ENCODE measurements at regions not wholly inside any gene's neighbourhood (a gene's known extent, or its start where the extent isn't known, plus 50 kb on each side); places are given as distances from the start of the nearest gene placed in this dataset.

- no peaks in the 10 kb centered on the region for H4K20me1 ChIP-seq (ENCODE audit: control insufficient read depth, insufficient read depth)
- in situ Hi-C loops (cut with MboI) (no loop called here), intact Hi-C loops (cut with micrococcal nuclease; ENCODE audit: unreplicated experiment) (no loop called here)
- H3K27me3 ChIP-seq (replicated peaks in 1 of 2; ENCODE audit: control insufficient read depth in 2 of 2, insufficient read depth in 2 of 2, low read length in 1 of 2), result no peaks in the 10 kb centered on the region; a peak in 2 of 4 replicates
- no TSS peak for BruUV-seq (replicated peaks)
- 45% methylated on average over 12 of the region's 12 CpGs for WGBS (ENCODE audit: insufficient coverage, insufficient replicate concordance, low lambda C conversion rate, missing lambda C conversion rate)
- H3K36me3 ChIP-seq (ENCODE audit: control insufficient read depth in 2 of 2, insufficient read depth in 2 of 2, low read length in 1 of 2), result no peaks in the 10 kb centered on the region
- DNase-seq (ENCODE audit: low read depth, low spot score) (no peak), FAIRE-seq (no peak), ATAC-seq (no peak)
- ChIA-PET CTCF (no interaction called here), RAD21 (ENCODE audit: unreplicated experiment) (no interaction called here), POLR2A (no interaction called here), SMC1A (ENCODE audit: uncharacterized antibody, unreplicated experiment) (interaction anchor here (1.1 kb wide), 1 partner anchor 204 kb away, joined by 4 read pairs; no protein-coding TSS in a partner anchor)
- no peaks in the 10 kb centered on the region for H3K9me3 ChIP-seq (replicated peaks; ENCODE audit: control insufficient read depth, insufficient read depth, low read length)
- H2AFZ ChIP-seq (ENCODE audit: control insufficient read depth, low read depth, low read length), result no peak overlapping the region
- no peaks in the 10 kb centered on the region for H3K4me1 ChIP-seq (ENCODE audit: control insufficient read depth, insufficient read depth, low read length)
- no peak overlapping the region for H3K9ac ChIP-seq (ENCODE audit: control insufficient read depth, insufficient read depth, low read length)
- H3K4me2 ChIP-seq (ENCODE audit: control insufficient read depth, insufficient read depth), result no peak overlapping the region
- H3K4me3 ChIP-seq, result no peak overlapping the region
- no peaks in the 10 kb centered on the region for H3K79me2 ChIP-seq (ENCODE audit: control insufficient read depth, insufficient read depth, low read length)
- no peak overlapping the region for H3K27ac ChIP-seq (ENCODE audit: control insufficient read depth, insufficient read depth)
- TF ChIP-seq RELB (IDR thresholded peaks at IDR 0.05; ENCODE audit: low read depth), result no peak
- TF ChIP-seq SREBF1 (IDR thresholded peaks at IDR 0.05; ENCODE audit: low read length), result no peak
- no peak for TF ChIP-seq PAX8 (IDR thresholded peaks at IDR 0.05)
- no peak for TF ChIP-seq KLF5 (IDR thresholded peaks at IDR 0.05; ENCODE audit: partially characterized antibody)
- no peak for TF ChIP-seq MTA2 (IDR thresholded peaks at IDR 0.05; ENCODE audit: low read depth)
- no peak for TF ChIP-seq PRDM15 (CRISPR knock-in tag; IDR thresholded peaks at IDR 0.05)
- TF ChIP-seq CEBPZ (IDR thresholded peaks at IDR 0.05; ENCODE audit: low read depth, low read length), result no peak
- no peak for TF ChIP-seq TCF3 (IDR thresholded peaks at IDR 0.05; ENCODE audit: borderline replicate concordance, insufficient read depth, low read depth, low read length)
- no peak for TF ChIP-seq ZNF24 (IDR thresholded peaks at IDR 0.05)
- TF ChIP-seq NR2F1 (conservative IDR thresholded peaks at IDR 0.05), result no peak
- no peak for TF ChIP-seq FOXK2 (IDR thresholded peaks at IDR 0.05)
- TF ChIP-seq ZBTB11 (CRISPR knock-in tag; IDR thresholded peaks at IDR 0.05), result no peak
Observed at GRCh38 chr7:36083626-36084380, 69.3 kb upstream of the EEPD1 start.
